Trophoblast cell (in vitro differentiated cells and primary cell): ENCODE measurements at regions not wholly inside any gene's neighbourhood (a gene's known extent, or its start where the extent isn't known, plus 50 kb on each side); places are given as distances from the start of the nearest gene placed in this dataset.

Source experiments
- DNase-seq, 2 donors: peaks; one replicate each; pipeline ENCODE4 v3.0.0-alpha.2; 2016
- H2AFZ ChIP-seq: 2 replicates; pipeline ENCODE4 v1.6.1; 2013; ENCODE audit warnings: low read length, moderate library complexity, mild to moderate bottlenecking; ENCODE audit not compliant: insufficient read depth, poor library complexity
- H2AK5ac ChIP-seq: 2 replicates; pipeline ENCODE4 v1.6.1; 2013; ENCODE audit warnings: mild to moderate bottlenecking, low read length
- H2BK120ac ChIP-seq: 2 replicates; pipeline ENCODE4 v1.6.1; 2013; ENCODE audit warnings: low read length, mild to moderate bottlenecking, moderate library complexity; ENCODE audit not compliant: insufficient read depth, poor library complexity
- H2BK12ac ChIP-seq: 2 replicates; pipeline ENCODE4 v1.6.1; 2013; ENCODE audit warnings: mild to moderate bottlenecking, low read length, moderate library complexity
- H2BK5ac ChIP-seq: 2 replicates; pipeline ENCODE4 v1.6.1; 2013; ENCODE audit warnings: low read length, low read depth, moderate library complexity, mild to moderate bottlenecking; ENCODE audit not compliant: poor library complexity
- H3K14ac ChIP-seq: 2 replicates; pipeline ENCODE4 v1.6.1; 2013; ENCODE audit warnings: mild to moderate bottlenecking, low read length
- H3K18ac ChIP-seq: 2 replicates; pipeline ENCODE4 v1.6.1; 2013; ENCODE audit warnings: mild to moderate bottlenecking, low read length
- H3K23ac ChIP-seq: 2 replicates; pipeline ENCODE4 v1.6.1; 2013; ENCODE audit warnings: low read length
- H3K27ac ChIP-seq: 2 replicates; pipeline ENCODE4 v1.5.1; 2013; ENCODE audit warnings: low read depth, mild to moderate bottlenecking, inconsistent platforms, low read length, moderate library complexity
- H3K27me3 ChIP-seq: 2 replicates; pipeline ENCODE4 v1.6.1; 2013; ENCODE audit warnings: inconsistent platforms, mild to moderate bottlenecking, low read length, moderate library complexity; ENCODE audit not compliant: insufficient read depth
- H3K36me3 ChIP-seq, 2 experiments: 1 replicate in 1 of 2; 2 replicates in 1 of 2; pipeline ENCODE4 v1.6.1; 2013; ENCODE audit warnings: low read length in 2 of 2, mild to moderate bottlenecking in 2 of 2, moderate library complexity in 1 of 2; ENCODE audit not compliant: insufficient read depth in 2 of 2, control insufficient read depth in 1 of 2
- H3K4ac ChIP-seq: 2 replicates; pipeline ENCODE4 v1.6.1; 2013; ENCODE audit warnings: low read depth, mild to moderate bottlenecking, low read length, moderate library complexity
- H3K4me1 ChIP-seq, 2 experiments: 1 replicate in 1 of 2; 2 replicates in 1 of 2; pipeline ENCODE4 v1.6.1; 2013; ENCODE audit warnings: low read length in 2 of 2, mild to moderate bottlenecking in 2 of 2, moderate library complexity in 1 of 2; ENCODE audit not compliant: insufficient read depth in 2 of 2, control insufficient read depth in 1 of 2
- H3K4me2 ChIP-seq: 2 replicates; pipeline ENCODE4 v1.6.1; 2013; ENCODE audit warnings: inconsistent platforms, mild to moderate bottlenecking, low read length, moderate library complexity
- H3K4me3 ChIP-seq: 2 replicates; pipeline ENCODE4 v1.5.1; 2013; ENCODE audit warnings: mild to moderate bottlenecking, low read depth, low read length, inconsistent platforms
- H3K79me1 ChIP-seq: one replicate; pipeline ENCODE4 v1.6.1; 2013; ENCODE audit warnings: low read length
- H3K79me2 ChIP-seq: 2 replicates; pipeline ENCODE4 v1.6.1; 2013; ENCODE audit warnings: low read length, mild to moderate bottlenecking; ENCODE audit not compliant: control insufficient read depth, insufficient read depth, poor library complexity
- H3K9ac ChIP-seq: 2 replicates; pipeline ENCODE4 v1.6.1; 2013; ENCODE audit warnings: mild to moderate bottlenecking, low read length
- H3K9me3 ChIP-seq: 2 replicates; pipeline ENCODE4 v1.6.1; 2013; ENCODE audit warnings: low read depth, mild to moderate bottlenecking, control low read depth, inconsistent platforms, low read length; ENCODE audit not compliant: insufficient read depth
- H4K12ac ChIP-seq: 2 replicates; pipeline ENCODE4 v1.6.1; 2013; ENCODE audit warnings: low read depth, mild to moderate bottlenecking, low read length, moderate library complexity
- H4K8ac ChIP-seq: 2 replicates; pipeline ENCODE4 v1.6.1; 2013; ENCODE audit warnings: low read depth, mild to moderate bottlenecking, low read length, moderate library complexity
- H4K91ac ChIP-seq: one replicate; pipeline ENCODE4 v1.6.1; 2013; ENCODE audit warnings: low read depth, mild to moderate bottlenecking, low read length, moderate library complexity
- WGBS: extraction: QIAGEN DNeasy Blood & Tissue Kit; methylation state at CpG from one replicate; pipeline ENCODE4 v1.1.7; 2013; ENCODE audit warnings: missing lambda C conversion rate; ENCODE audit not compliant: insufficient read length, insufficient coverage; ENCODE audit errors: extremely low coverage; 5-methylcytosine and 5-hydroxymethylcytosine counted together

- no peak overlapping the region for H3K4me2 ChIP-seq
- no peak overlapping the region for H4K91ac ChIP-seq
- no peak overlapping the region for H3K9ac ChIP-seq
- no peak overlapping the region for H2BK12ac ChIP-seq
- no peak overlapping the region for H3K27ac ChIP-seq
- no peak overlapping the region for H2AK5ac ChIP-seq
- no peak overlapping the region for H2BK120ac ChIP-seq
- H2AFZ ChIP-seq: no peak overlapping the region
- no peak overlapping the region for H3K23ac ChIP-seq
- H3K4me1 ChIP-seq: no peaks in the 10 kb centered on the region
- no peaks in the 10 kb centered on the region for H3K79me1 ChIP-seq
- H3K79me2 ChIP-seq: no peaks in the 10 kb centered on the region
- no peak overlapping the region for H2BK5ac ChIP-seq
- H4K8ac ChIP-seq: no peak overlapping the region
- no peak overlapping the region for H3K14ac ChIP-seq
- no peaks in the 10 kb centered on the region for H3K27me3 ChIP-seq
- H3K4me3 ChIP-seq: no peak overlapping the region
- H3K9me3 ChIP-seq: no peaks in the 10 kb centered on the region
- DNase-seq: no peak
- no peak overlapping the region for H4K12ac ChIP-seq
- no peak overlapping the region for H3K18ac ChIP-seq
- WGBS: no CpG with 5 or more reads among the region's 2 CpGs
- H3K4ac ChIP-seq: no peak overlapping the region
- H3K36me3 ChIP-seq: no peaks in the 10 kb centered on the region
Measured at GRCh38 chr1:36714301-36714700, 231.6 kb upstream of the CSF3R start.

- H3K27ac ChIP-seq: no peak overlapping the region
- H3K79me2 ChIP-seq: no peaks in the 10 kb centered on the region
- H2BK12ac ChIP-seq: no peak overlapping the region
- H4K91ac ChIP-seq: no peak overlapping the region
- DNase-seq: no peak
- no peaks in the 10 kb centered on the region for H3K27me3 ChIP-seq
- H2BK5ac ChIP-seq: no peak overlapping the region
- H3K14ac ChIP-seq: no peak overlapping the region
- no peaks in the 10 kb centered on the region for H3K36me3 ChIP-seq
- H4K12ac ChIP-seq: no peak overlapping the region
- no peak overlapping the region for H3K23ac ChIP-seq
- no peak overlapping the region for H3K4ac ChIP-seq
- no peak overlapping the region for H2BK120ac ChIP-seq
- no peak overlapping the region for H3K9ac ChIP-seq
- H3K4me2 ChIP-seq: no peak overlapping the region
- WGBS: no CpG with 5 or more reads among the region's 2 CpGs
- no peak overlapping the region for H4K8ac ChIP-seq
- H3K18ac ChIP-seq: no peak overlapping the region
- H3K79me1 ChIP-seq: no peaks in the 10 kb centered on the region
- H3K4me3 ChIP-seq: no peak overlapping the region
- H2AK5ac ChIP-seq: no peak overlapping the region
- no peaks in the 10 kb centered on the region for H3K4me1 ChIP-seq
- no peaks in the 10 kb centered on the region for H3K9me3 ChIP-seq
- H2AFZ ChIP-seq: no peak overlapping the region
Measured at GRCh38 chr1:36711480-36711879, 228.8 kb upstream of the CSF3R start.

DNA sequence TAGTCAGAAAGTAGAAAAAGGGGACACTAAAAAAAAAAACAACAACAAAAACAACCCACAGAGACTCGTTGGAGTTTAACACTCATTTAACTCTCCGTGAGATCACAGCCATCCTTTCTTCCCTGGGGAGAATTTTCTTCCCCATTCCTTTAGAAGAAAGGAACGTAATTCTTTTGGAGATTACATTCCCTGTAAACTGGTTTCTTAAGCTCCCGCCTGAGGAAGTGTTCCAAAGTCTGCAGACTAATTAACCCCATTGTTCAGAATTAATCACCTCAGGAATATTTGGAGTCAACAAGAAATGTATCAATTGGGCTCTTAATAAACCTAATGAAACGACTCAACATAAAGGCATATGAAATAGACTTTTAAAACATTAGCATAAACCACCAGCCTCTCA lies 228.2 kb upstream of the CSF3R start:
- no peak overlapping the region for H2AK5ac ChIP-seq
- no peak overlapping the region for H2BK5ac ChIP-seq
- H3K9me3 ChIP-seq: no peaks in the 10 kb centered on the region
- no peak overlapping the region for H3K4me2 ChIP-seq
- DNase-seq: peak in 1 of 2 donors; percentile 56
- H3K4ac ChIP-seq: no peak overlapping the region
- WGBS: no CpG with 5 or more reads among the region's 5 CpGs
- H2BK12ac ChIP-seq: no peak overlapping the region
- H4K91ac ChIP-seq: no peak overlapping the region
- H3K4me3 ChIP-seq: no peak overlapping the region
- no peak overlapping the region for H4K12ac ChIP-seq
- H2AFZ ChIP-seq: no peak overlapping the region
- H3K27ac ChIP-seq: no peak overlapping the region
- H3K79me2 ChIP-seq: no peaks in the 10 kb centered on the region
- no peak overlapping the region for H2BK120ac ChIP-seq
- no peaks in the 10 kb centered on the region for H3K36me3 ChIP-seq
- no peaks in the 10 kb centered on the region for H3K79me1 ChIP-seq
- H4K8ac ChIP-seq: no peak overlapping the region
- H3K27me3 ChIP-seq: no peaks in the 10 kb centered on the region
- H3K9ac ChIP-seq: no peak overlapping the region
- no peak overlapping the region for H3K18ac ChIP-seq
- H3K14ac ChIP-seq: no peak overlapping the region
- H3K23ac ChIP-seq: no peak overlapping the region
- no peaks in the 10 kb centered on the region for H3K4me1 ChIP-seq

DNA sequence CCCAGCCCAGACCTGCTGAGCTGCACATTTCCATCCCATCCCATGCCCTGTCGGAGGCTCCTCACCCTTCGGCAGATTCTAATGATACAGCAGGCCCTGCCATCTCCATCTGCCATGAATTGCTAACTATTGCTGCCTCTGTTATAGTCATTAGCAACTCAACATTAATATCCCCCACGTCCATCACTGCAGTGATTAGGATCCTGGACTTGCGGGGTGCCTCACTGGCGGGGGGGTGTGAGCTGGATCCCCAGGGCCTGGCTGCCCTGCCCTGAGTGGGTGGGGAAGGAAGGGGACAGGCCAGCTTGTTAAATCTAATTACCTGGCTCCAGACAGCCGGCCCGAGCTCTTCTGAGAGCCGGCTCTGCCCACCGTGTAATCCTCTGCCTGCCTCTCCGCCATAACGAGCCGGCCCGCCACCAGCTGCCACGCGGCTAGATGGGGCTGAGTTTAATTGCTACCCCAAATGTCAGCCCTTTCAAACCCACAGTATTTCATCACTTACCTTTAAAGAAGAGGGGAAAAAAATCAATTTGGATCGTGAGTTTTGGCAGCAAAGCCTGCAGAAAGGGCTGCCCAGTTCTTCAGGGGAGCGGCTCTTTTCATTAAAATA lies 227.3 kb upstream of the CSF3R start:
- H2BK5ac ChIP-seq: no peak overlapping the region
- H3K27ac ChIP-seq: no peak overlapping the region
- H3K36me3 ChIP-seq: no peaks in the 10 kb centered on the region
- H3K14ac ChIP-seq: no peak overlapping the region
- no peaks in the 10 kb centered on the region for H3K27me3 ChIP-seq
- H3K9me3 ChIP-seq: no peaks in the 10 kb centered on the region
- no peak overlapping the region for H2BK12ac ChIP-seq
- H3K4me3 ChIP-seq: no peak overlapping the region
- H3K23ac ChIP-seq: no peak overlapping the region
- no peak overlapping the region for H3K9ac ChIP-seq
- H3K79me1 ChIP-seq: no peaks in the 10 kb centered on the region
- no CpG with 5 or more reads among the region's 17 CpGs for WGBS
- H4K12ac ChIP-seq: no peak overlapping the region
- H4K8ac ChIP-seq: no peak overlapping the region
- no peaks in the 10 kb centered on the region for H3K79me2 ChIP-seq
- H3K4ac ChIP-seq: no peak overlapping the region
- H2AFZ ChIP-seq: no peak overlapping the region
- no peak overlapping the region for H4K91ac ChIP-seq
- no peak overlapping the region for H2AK5ac ChIP-seq
- no peaks in the 10 kb centered on the region for H3K4me1 ChIP-seq
- DNase-seq: no peak
- no peak overlapping the region for H3K4me2 ChIP-seq
- H2BK120ac ChIP-seq: no peak overlapping the region
- no peak overlapping the region for H3K18ac ChIP-seq
